WTC11 (cell line): ENCODE measurements at regions not wholly inside any gene's neighbourhood (a gene's known extent, or its start where the extent isn't known, plus 50 kb on each side); places are given as distances from the start of the nearest gene placed in this dataset.

Experiments
- ATAC-seq: fragments of 200-7000 bp; cut with Tn5 transposase; 2 replicates; pipeline ENCODE4 v1.10.0; 2021; ENCODE audit warnings: mild to moderate bottlenecking, moderate library complexity
- CTCF ChIA-PET: fragments of 300-600 bp; sonication (Branson Sonifier 250); formaldehyde crosslinking; loops from one replicate; lab custom pipeline; 2021; ENCODE audit warnings: antibody characterized with exemption; lab: Charles Lee
- POLR2A ChIA-PET: fragments of 350-600 bp; sonication (Branson Sonifier 250); formaldehyde crosslinking; loops from one replicate; lab custom pipeline; 2021; ENCODE audit warnings: antibody characterized with exemption; lab: Charles Lee
- DNase-seq: peaks from one replicate; pipeline ENCODE4 v3.0.0; 2021; ENCODE audit warnings: low spot score
- H3K27ac Mint-ChIP-seq: 2 replicates; pipeline ENCODE4 v1.8.0; 2021; ENCODE audit warnings: mixed read lengths
- H3K27me3 Mint-ChIP-seq: 2 replicates; pipeline ENCODE4 v1.8.0; 2021; ENCODE audit warnings: low read depth, mild to moderate bottlenecking, moderate library complexity, mixed read lengths
- H3K36me3 Mint-ChIP-seq: 2 replicates; pipeline ENCODE4 v1.8.0; 2021; ENCODE audit warnings: mixed read lengths
- H3K4me1 Mint-ChIP-seq: 2 replicates; pipeline ENCODE4 v1.8.0; 2022; ENCODE audit warnings: mixed read lengths
- H3K4me3 Mint-ChIP-seq: 2 replicates; pipeline ENCODE4 v1.8.0; 2021; ENCODE audit warnings: mild to moderate bottlenecking, moderate library complexity, mixed read lengths
- H3K9me3 Mint-ChIP-seq: 2 replicates; pipeline ENCODE4 v1.8.0; 2021; ENCODE audit warnings: mixed read lengths
- ATF1 ChIP-seq: sonication (generic); formaldehyde crosslinking; IDR thresholded peaks from 2 replicates; pipeline ENCODE4 v1.8.1; 2023; ENCODE audit warnings: mild to moderate bottlenecking, moderate library complexity, missing genetic modification reagents
- CREM ChIP-seq: sonication (generic); formaldehyde crosslinking; IDR thresholded peaks from 2 replicates; pipeline ENCODE4 v1.8.1; 2022; ENCODE audit warnings: mild to moderate bottlenecking, missing genetic modification reagents, moderate library complexity
- ELF4 ChIP-seq: sonication (generic); formaldehyde crosslinking; IDR thresholded peaks from 2 replicates; pipeline ENCODE4 v1.8.1; 2022; ENCODE audit warnings: low read depth, mild to moderate bottlenecking, moderate library complexity, missing genetic modification reagents
- FOXP1 ChIP-seq: sonication (generic); formaldehyde crosslinking; IDR thresholded peaks from 2 replicates; pipeline ENCODE4 v1.8.0; 2022; ENCODE audit warnings: missing genetic modification reagents, mild to moderate bottlenecking, moderate library complexity, borderline replicate concordance
- HMGXB4 ChIP-seq: sonication (generic); formaldehyde crosslinking; IDR thresholded peaks from 2 replicates; pipeline ENCODE4 v1.8.1; 2023; ENCODE audit warnings: mild to moderate bottlenecking, moderate library complexity, missing genetic modification reagents
- IRF2 ChIP-seq: sonication (generic); formaldehyde crosslinking; IDR thresholded peaks from 2 replicates; pipeline ENCODE4 v1.8.0; 2022; ENCODE audit warnings: low read depth, missing genetic modification reagents, borderline replicate concordance
- KAT7 ChIP-seq: sonication (generic); formaldehyde crosslinking; IDR thresholded peaks from 2 replicates; pipeline ENCODE4 v1.8.1; 2023; ENCODE audit warnings: missing genetic modification reagents, mild to moderate bottlenecking, borderline replicate concordance
- MXD4 ChIP-seq: fragments of 250-450 bp; sonication (Bioruptor Pico); IDR thresholded peaks from 2 replicates; pipeline ENCODE4 v1.8.0; 2021; ENCODE audit warnings: mild to moderate bottlenecking, moderate library complexity, borderline replicate concordance
- MYBL2 ChIP-seq: sonication (generic); formaldehyde crosslinking; IDR thresholded peaks from 2 replicates; pipeline ENCODE4 v1.8.1; 2023; ENCODE audit warnings: mild to moderate bottlenecking, moderate library complexity, missing genetic modification reagents
- NFATC4 ChIP-seq: fragments of 250-450 bp; sonication (Bioruptor Pico); IDR thresholded peaks from 2 replicates; pipeline ENCODE4 v1.9.0; 2021; ENCODE audit warnings: mild to moderate bottlenecking
- NR1H2 ChIP-seq: sonication (generic); formaldehyde crosslinking; IDR thresholded peaks from 2 replicates; pipeline ENCODE4 v1.9.0; 2021; ENCODE audit warnings: mild to moderate bottlenecking, moderate library complexity, missing genetic modification reagents
- SP1 ChIP-seq: sonication (generic); formaldehyde crosslinking; conservative IDR thresholded peaks from 2 replicates; pipeline ENCODE4 v1.8.1; 2022; ENCODE audit warnings: missing genetic modification reagents
- TEAD4 ChIP-seq: sonication (generic); formaldehyde crosslinking; IDR thresholded peaks from 2 replicates; pipeline ENCODE4 v1.8.0; 2022; ENCODE audit warnings: mild to moderate bottlenecking, missing genetic modification reagents
- ZNF121 ChIP-seq: sonication (generic); formaldehyde crosslinking; IDR thresholded peaks from 2 replicates; pipeline ENCODE4 v1.8.0; 2023; ENCODE audit warnings: missing genetic modification reagents
- ZNF281 ChIP-seq: sonication (generic); formaldehyde crosslinking; IDR thresholded peaks from 2 replicates; pipeline ENCODE4 v1.8.0; 2023; ENCODE audit warnings: mild to moderate bottlenecking, missing genetic modification reagents
- TF ChIP-seq, protein P1 (sequence below): sonication (generic); formaldehyde crosslinking; IDR thresholded peaks from 2 replicates; pipeline ENCODE4 v1.8.1; 2022; ENCODE audit warnings: missing genetic modification reagents, borderline replicate concordance
- TF ChIP-seq, protein P2 (sequence below): sonication (generic); formaldehyde crosslinking; IDR thresholded peaks from 2 replicates; pipeline ENCODE4 v1.8.0; 2022; ENCODE audit warnings: mild to moderate bottlenecking, missing genetic modification reagents
- TF ChIP-seq, protein P3 (sequence below): sonication (generic); formaldehyde crosslinking; IDR thresholded peaks from 2 replicates; pipeline ENCODE4 v1.8.1; 2022; ENCODE audit warnings: low read depth, mild to moderate bottlenecking, moderate library complexity, missing genetic modification reagents, borderline replicate concordance
- TF ChIP-seq, protein P4 (sequence below): sonication (generic); formaldehyde crosslinking; IDR thresholded peaks from 2 replicates; pipeline ENCODE4 v1.8.0; 2022; ENCODE audit warnings: missing genetic modification reagents

GRCh38 chr5:103497781-103498180 is 64.8 kb downstream of the NUDT12 start (continued):
- TF ChIP-seq, protein P1, sequence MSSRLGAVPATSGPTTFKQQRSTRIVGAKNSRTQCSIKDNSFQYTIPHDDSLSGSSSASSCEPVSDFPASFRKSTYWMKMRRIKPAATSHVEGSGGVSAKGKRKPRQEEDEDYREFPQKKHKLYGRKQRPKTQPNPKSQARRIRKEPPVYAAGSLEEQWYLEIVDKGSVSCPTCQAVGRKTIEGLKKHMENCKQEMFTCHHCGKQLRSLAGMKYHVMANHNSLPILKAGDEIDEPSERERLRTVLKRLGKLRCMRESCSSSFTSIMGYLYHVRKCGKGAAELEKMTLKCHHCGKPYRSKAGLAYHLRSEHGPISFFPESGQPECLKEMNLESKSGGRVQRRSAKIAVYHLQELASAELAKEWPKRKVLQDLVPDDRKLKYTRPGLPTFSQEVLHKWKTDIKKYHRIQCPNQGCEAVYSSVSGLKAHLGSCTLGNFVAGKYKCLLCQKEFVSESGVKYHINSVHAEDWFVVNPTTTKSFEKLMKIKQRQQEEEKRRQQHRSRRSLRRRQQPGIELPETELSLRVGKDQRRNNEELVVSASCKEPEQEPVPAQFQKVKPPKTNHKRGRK = no peak
- no peak for TF ChIP-seq IRF2
- TF ChIP-seq MYBL2 (CRISPR knock-in tag) = no peak
- no peak for TF ChIP-seq SP1 (CRISPR knock-in tag)
- TF ChIP-seq, protein P2, sequence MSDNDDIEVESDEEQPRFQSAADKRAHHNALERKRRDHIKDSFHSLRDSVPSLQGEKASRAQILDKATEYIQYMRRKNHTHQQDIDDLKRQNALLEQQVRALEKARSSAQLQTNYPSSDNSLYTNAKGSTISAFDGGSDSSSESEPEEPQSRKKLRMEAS = no peak

DNA sequence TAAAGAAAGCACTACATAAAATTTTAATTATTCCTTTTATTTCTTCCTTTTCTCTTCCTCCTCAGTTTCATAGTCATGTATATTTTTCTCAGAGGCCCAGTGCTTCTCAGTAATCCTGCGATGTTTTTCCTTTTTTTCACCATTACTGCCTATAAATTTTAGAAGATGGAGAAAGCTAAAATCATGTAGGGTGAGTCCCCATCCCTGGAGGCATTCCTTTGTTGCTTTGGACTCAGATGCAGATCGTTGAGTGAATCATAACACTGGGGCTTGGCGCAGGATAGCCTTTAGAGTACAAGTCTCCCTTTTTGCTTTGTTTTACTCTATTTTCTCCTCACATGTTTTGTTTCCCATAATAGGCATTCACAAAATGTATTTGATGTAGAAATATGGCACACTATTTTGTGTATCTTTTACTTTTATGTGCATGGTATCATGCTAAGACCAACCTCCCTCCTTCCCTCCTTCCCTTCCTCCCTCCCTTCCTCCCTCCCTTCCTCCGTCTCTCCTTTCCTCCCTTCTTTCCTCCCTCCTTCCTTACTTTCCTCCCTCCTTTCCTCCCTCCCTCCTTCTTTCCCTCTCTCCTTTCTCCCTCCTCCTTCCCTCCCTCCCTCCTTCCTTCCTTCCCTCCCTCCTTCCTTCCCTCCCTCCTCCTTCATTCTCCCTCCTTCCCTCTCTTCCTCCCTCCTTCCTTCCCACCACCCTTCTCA is 72.4 kb downstream of the NUDT12 start:
- Mint-ChIP-seq H3K27me3 (no peaks in the 10 kb centered on the region), H3K4me3 (peak overlapping the region; percentile 46; the same call in 1 of the 2 replicates), H3K4me1 (peaks cover 40% of the 10 kb centered on the region), H3K9me3 (no peaks in the 10 kb centered on the region), H3K36me3 (no peaks in the 10 kb centered on the region), H3K27ac (peak overlapping the region; percentile 94)
- DNase-seq = no peak
- TF ChIP-seq KAT7 (CRISPR knock-in tag) = no peak
- TF ChIP-seq, protein P1 = 0 out of 2 replicates have a peak, but pooled peaks have one; percentile 75
- CTCF ChIA-PET = interaction anchor here (1.7 to 1.9 kb wide), 2 partner anchors 29 to 49 kb away, joined by 6 to 7 read pairs; no protein-coding TSS in a partner anchor
- POLR2A ChIA-PET = no interaction called here
- peak; percentile 36 for ATAC-seq

- Mint-ChIP-seq H3K9me3 (no peaks in the 10 kb centered on the region), H3K4me1 (peaks cover 38% of the 10 kb centered on the region), H3K27me3 (no peaks in the 10 kb centered on the region), H3K4me3 (peak overlapping the region; percentile 41), H3K36me3 (no peaks in the 10 kb centered on the region), H3K27ac (peak overlapping the region; percentile 95)
- no peak for TF ChIP-seq IRF2
- TF ChIP-seq ATF1 (CRISPR knock-in tag) = no peak
- no peak for TF ChIP-seq ELF4 (CRISPR knock-in tag)
- TF ChIP-seq ZNF281 (CRISPR knock-in tag) = no peak
- TF ChIP-seq CREM (CRISPR knock-in tag) = no peak
- TF ChIP-seq HMGXB4 (CRISPR knock-in tag) = no peak
- TF ChIP-seq ZNF121 (CRISPR knock-in tag) = no peak
- TF ChIP-seq TEAD4 (CRISPR knock-in tag) = no peak
- no peak for TF ChIP-seq FOXP1 (CRISPR knock-in tag)
- TF ChIP-seq, protein P3, sequence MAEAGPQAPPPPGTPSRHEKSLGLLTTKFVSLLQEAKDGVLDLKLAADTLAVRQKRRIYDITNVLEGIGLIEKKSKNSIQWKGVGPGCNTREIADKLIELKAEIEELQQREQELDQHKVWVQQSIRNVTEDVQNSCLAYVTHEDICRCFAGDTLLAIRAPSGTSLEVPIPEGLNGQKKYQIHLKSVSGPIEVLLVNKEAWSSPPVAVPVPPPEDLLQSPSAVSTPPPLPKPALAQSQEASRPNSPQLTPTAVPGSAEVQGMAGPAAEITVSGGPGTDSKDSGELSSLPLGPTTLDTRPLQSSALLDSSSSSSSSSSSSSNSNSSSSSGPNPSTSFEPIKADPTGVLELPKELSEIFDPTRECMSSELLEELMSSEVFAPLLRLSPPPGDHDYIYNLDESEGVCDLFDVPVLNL (CRISPR knock-in tag) = no peak
- no peak for TF ChIP-seq NR1H2 (CRISPR knock-in tag)
- TF ChIP-seq, protein P4, sequence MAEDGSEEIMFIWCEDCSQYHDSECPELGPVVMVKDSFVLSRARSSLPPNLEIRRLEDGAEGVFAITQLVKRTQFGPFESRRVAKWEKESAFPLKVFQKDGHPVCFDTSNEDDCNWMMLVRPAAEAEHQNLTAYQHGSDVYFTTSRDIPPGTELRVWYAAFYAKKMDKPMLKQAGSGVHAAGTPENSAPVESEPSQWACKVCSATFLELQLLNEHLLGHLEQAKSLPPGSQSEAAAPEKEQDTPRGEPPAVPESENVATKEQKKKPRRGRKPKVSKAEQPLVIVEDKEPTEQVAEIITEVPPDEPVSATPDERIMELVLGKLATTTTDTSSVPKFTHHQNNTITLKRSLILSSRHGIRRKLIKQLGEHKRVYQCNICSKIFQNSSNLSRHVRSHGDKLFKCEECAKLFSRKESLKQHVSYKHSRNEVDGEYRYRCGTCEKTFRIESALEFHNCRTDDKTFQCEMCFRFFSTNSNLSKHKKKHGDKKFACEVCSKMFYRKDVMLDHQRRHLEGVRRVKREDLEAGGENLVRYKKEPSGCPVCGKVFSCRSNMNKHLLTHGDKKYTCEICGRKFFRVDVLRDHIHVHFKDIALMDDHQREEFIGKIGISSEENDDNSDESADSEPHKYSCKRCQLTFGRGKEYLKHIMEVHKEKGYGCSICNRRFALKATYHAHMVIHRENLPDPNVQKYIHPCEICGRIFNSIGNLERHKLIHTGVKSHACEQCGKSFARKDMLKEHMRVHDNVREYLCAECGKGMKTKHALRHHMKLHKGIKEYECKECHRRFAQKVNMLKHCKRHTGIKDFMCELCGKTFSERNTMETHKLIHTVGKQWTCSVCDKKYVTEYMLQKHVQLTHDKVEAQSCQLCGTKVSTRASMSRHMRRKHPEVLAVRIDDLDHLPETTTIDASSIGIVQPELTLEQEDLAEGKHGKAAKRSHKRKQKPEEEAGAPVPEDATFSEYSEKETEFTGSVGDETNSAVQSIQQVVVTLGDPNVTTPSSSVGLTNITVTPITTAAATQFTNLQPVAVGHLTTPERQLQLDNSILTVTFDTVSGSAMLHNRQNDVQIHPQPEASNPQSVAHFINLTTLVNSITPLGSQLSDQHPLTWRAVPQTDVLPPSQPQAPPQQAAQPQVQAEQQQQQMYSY (CRISPR knock-in tag) = no peak
- TF ChIP-seq NFATC4 (CRISPR knock-in tag) = no peak
- TF ChIP-seq MXD4 (CRISPR knock-in tag) = no peak
- DNase-seq (no peak), ATAC-seq (peak; percentile 49)
- CTCF ChIA-PET = interaction anchor here (0.9 to 1.9 kb wide), 5 partner anchors 14 to 265 kb away, joined by 3 to 7 read pairs (median 4); no protein-coding TSS in a partner anchor
- POLR2A ChIA-PET = no interaction called here
Measured at GRCh38 chr5:103489307-103489706, 73.3 kb downstream of the NUDT12 start.
